ENCODE measurements at regions not wholly inside any gene's neighbourhood (a gene's known extent, or its start where the extent isn't known, plus 50 kb on each side); places are given as distances from the start of the nearest gene placed in this dataset.

DNA sequence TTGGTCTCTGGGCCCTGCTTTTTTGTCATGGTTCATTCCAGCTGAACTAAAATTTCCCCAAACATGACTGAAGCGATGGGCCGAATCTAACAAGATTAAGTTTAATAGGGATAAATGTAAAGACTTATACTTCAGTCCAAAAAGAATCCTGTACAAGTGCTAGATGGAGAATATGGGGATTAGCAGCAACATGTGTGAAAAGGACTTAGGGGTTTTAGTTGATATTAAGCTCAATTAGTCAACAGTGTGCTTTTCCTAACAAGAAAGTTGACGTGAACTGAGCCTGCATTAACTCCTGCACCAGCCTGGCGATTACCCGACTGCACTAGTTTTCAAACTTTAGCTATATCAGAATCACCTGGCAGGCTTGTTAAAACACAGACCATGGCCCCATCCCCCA, 61.0 kb upstream of the BBX start:
- no peak overlapping the region for H3K9ac ChIP-seq (ENCODE audit: low read depth, low read length)
- H2AK5ac ChIP-seq (ENCODE audit: low read depth, low read length), result no peak overlapping the region
- WGBS, 2 experiments (ENCODE audit: extremely low coverage in 2 of 2, insufficient read length in 1 of 2), result no CpG with 5 or more reads among the region's 5 CpGs
- no peak overlapping the region for H2AK9ac ChIP-seq (replicated peaks; ENCODE audit: low read depth, low read length, poor library complexity)
- in situ Hi-C loops (cut with MboI; ENCODE audit: low sequenced_read_pairs) (no loop called here), intact Hi-C loops (cut with micrococcal nuclease) (no loop called here), dilution Hi-C loops (cut with HindIII; ENCODE audit: low sequenced_read_pairs, unreplicated experiment) (no loop called here)
- H3K79me1 ChIP-seq (ENCODE audit: low read depth in 1 of 2, low read length in 2 of 2), result no peaks in the 10 kb centered on the region
- H2BK20ac ChIP-seq (ENCODE audit: low read depth, low read length), result no peak overlapping the region
- H4K20me1 ChIP-seq (ENCODE audit: insufficient read depth, low read length), result no peaks in the 10 kb centered on the region
- no TSS peak for BruUV-seq (replicated peaks)
- ChIA-PET CTCF (interaction anchor here (1.0 kb wide), 1 partner anchor 9 kb away, joined by 3 read pairs; no protein-coding TSS in a partner anchor), POLR2A (ENCODE audit: unreplicated experiment) (no interaction called here)
- no peaks in the 10 kb centered on the region for H3K9me1 ChIP-seq (ENCODE audit: insufficient read depth, low read length)
- H3K18ac ChIP-seq (ENCODE audit: low read depth, low read length), result no peak overlapping the region
- TF ChIP-seq, protein P1, sequence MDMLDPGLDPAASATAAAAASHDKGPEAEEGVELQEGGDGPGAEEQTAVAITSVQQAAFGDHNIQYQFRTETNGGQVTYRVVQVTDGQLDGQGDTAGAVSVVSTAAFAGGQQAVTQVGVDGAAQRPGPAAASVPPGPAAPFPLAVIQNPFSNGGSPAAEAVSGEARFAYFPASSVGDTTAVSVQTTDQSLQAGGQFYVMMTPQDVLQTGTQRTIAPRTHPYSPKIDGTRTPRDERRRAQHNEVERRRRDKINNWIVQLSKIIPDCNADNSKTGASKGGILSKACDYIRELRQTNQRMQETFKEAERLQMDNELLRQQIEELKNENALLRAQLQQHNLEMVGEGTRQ (IDR thresholded peaks at IDR 0.05; ENCODE audit: low read depth, low read length), result no peak
- TF ChIP-seq POLR2A (IDR thresholded peaks at IDR 0.05; ENCODE audit: low read depth, low read length), result no peak
- TF ChIP-seq SMC3 (IDR thresholded peaks at IDR 0.05; ENCODE audit: low read depth, low read length), result no peak
- TF ChIP-seq, protein P2, sequence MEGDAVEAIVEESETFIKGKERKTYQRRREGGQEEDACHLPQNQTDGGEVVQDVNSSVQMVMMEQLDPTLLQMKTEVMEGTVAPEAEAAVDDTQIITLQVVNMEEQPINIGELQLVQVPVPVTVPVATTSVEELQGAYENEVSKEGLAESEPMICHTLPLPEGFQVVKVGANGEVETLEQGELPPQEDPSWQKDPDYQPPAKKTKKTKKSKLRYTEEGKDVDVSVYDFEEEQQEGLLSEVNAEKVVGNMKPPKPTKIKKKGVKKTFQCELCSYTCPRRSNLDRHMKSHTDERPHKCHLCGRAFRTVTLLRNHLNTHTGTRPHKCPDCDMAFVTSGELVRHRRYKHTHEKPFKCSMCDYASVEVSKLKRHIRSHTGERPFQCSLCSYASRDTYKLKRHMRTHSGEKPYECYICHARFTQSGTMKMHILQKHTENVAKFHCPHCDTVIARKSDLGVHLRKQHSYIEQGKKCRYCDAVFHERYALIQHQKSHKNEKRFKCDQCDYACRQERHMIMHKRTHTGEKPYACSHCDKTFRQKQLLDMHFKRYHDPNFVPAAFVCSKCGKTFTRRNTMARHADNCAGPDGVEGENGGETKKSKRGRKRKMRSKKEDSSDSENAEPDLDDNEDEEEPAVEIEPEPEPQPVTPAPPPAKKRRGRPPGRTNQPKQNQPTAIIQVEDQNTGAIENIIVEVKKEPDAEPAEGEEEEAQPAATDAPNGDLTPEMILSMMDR (conservative IDR thresholded peaks at IDR 0.05; ENCODE audit: low read depth, low read length), result no peak
- TF ChIP-seq CEBPB (IDR thresholded peaks at IDR 0.05; ENCODE audit: low read depth, low read length), result no peak
- no peak for TF ChIP-seq MAFK (IDR thresholded peaks at IDR 0.05; ENCODE audit: low read depth, low read length)
- no peak for TF ChIP-seq RAD21 (IDR thresholded peaks at IDR 0.05; ENCODE audit: low read length)
- no peak overlapping the region for H2AFZ ChIP-seq (replicated peaks; ENCODE audit: low read length, poor library complexity)
- no peak overlapping the region for H2BK120ac ChIP-seq (ENCODE audit: low read depth, low read length)
- no peaks in the 10 kb centered on the region for H3K9me3 ChIP-seq (ENCODE audit: control insufficient read depth, insufficient read depth, low read length)
- no peak overlapping the region for H2BK15ac ChIP-seq (ENCODE audit: low read depth, low read length)
- no peak overlapping the region for H3K27ac ChIP-seq (ENCODE audit: insufficient read depth, low read length)
- no peak overlapping the region for H4K8ac ChIP-seq (ENCODE audit: low read depth in 2 of 2, low read length in 2 of 2)
- no peak overlapping the region for H3K23ac ChIP-seq (ENCODE audit: low read depth, low read length)
- H3K4me3 ChIP-seq (ENCODE audit: insufficient read depth, low read depth, low read length), result no peak overlapping the region
- H4K5ac ChIP-seq (ENCODE audit: low read depth, low read length), result no peak overlapping the region
- no peak overlapping the region for H3K14ac ChIP-seq (replicated peaks; ENCODE audit: low read depth, low read length)
- no peak for ATAC-seq (ENCODE audit: low read depth)
- no peak overlapping the region for H3K56ac ChIP-seq (ENCODE audit: extremely low read depth, insufficient read depth, low read length)
- H3K4me1 ChIP-seq (ENCODE audit: control insufficient read depth, insufficient read depth, low read length), result no peaks in the 10 kb centered on the region
- no peak overlapping the region for H3K4me2 ChIP-seq (ENCODE audit: low read depth, low read length)
- no peak overlapping the region for H3K4ac ChIP-seq (ENCODE audit: low read depth, low read length)
- no peaks in the 10 kb centered on the region; the same call in 1 of the 2 replicates for H3K27me3 ChIP-seq (ENCODE audit: control insufficient read depth, insufficient read depth, low read length)
- H2BK5ac ChIP-seq (ENCODE audit: low read depth, low read length, poor library complexity, severe bottlenecking), result no peak overlapping the region
- no peaks in the 10 kb centered on the region for H3K36me3 ChIP-seq (ENCODE audit: control insufficient read depth, insufficient read depth, low read length)
- H4K91ac ChIP-seq (ENCODE audit: insufficient read depth, low read depth, low read length), result no peak overlapping the region
- no peak for DNase-seq

All from IMR-90 (cell line).